SK-N-SH (cell line): ENCODE measurements at regions not wholly inside any gene's neighbourhood (a gene's known extent, or its start where the extent isn't known, plus 50 kb on each side); places are given as distances from the start of the nearest gene placed in this dataset.
"Not testable (repeated sequence)": the region's sequence is repeated elsewhere in the genome, so short reads cannot be mapped to it uniquely, and the experiment has no call there.

Experiments
- GABPA ChIP-seq: IDR thresholded peaks from 2 replicates; pipeline ENCODE4 v1.4.0; 2012; ENCODE audit warnings: low read depth, mild to moderate bottlenecking
- RFX5 ChIP-seq: IDR thresholded peaks from 2 replicates; pipeline ENCODE4 v1.6.1; 2012; ENCODE audit warnings: mild to moderate bottlenecking, improper control_type of control experiment, low read length
- YY1 ChIP-seq: IDR thresholded peaks from 2 replicates; pipeline ENCODE4 v1.4.0; 2012; ENCODE audit warnings: low read depth, mild to moderate bottlenecking

DNA sequence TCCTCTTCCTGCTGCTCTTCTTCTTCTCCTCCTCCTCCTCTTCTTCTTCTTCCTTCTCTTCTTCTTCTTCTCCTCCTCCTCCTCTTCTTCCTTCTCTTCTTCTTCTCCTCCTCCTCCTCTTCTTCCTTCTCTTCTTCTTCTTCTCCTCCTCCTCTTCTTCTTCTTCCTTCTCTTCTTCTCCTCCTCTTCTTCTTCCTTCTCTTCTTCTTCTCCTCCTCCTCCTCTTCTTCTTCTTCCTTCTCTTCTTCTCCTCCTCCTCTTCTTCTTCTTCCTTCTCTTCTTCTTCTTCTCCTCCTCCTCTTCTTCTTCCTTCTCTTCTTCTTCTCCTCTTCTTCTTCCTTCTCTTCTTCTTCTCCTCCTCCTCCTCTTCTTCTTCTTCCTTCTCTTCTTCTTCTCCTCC lies 560.8 kb upstream of the CDH5 start:
- TF ChIP-seq YY1, GABPA, RFX5: not testable (repeated sequence)
